ENCODE measurements at regions not wholly inside any gene's neighbourhood (a gene's known extent, or its start where the extent isn't known, plus 50 kb on each side); places are given as distances from the start of the nearest gene placed in this dataset.

- no peak for TF ChIP-seq CTCF (IDR thresholded peaks at IDR 0.05)
- TF ChIP-seq EZH2 (IDR thresholded peaks at IDR 0.05) = no peak
Measured at GRCh38 chr20:48224533-48225050, 439.3 kb upstream of the SULF2 start.
